GM23338 (cell line): ENCODE measurements at regions not wholly inside any gene's neighbourhood (a gene's known extent, or its start where the extent isn't known, plus 50 kb on each side); places are given as distances from the start of the nearest gene placed in this dataset.

Experiments
- ATAC-seq: fragments of 200-7000 bp; cut with Tn5 transposase; 3 replicates; pipeline ENCODE4 v1.9.1; 2020
- DNase-seq: peaks from one replicate; pipeline ENCODE4 v3.0.0-alpha.2; 2015; ENCODE audit warnings: low spot score
- H2AFZ ChIP-seq: fragments of 200-600 bp; sonication (generic); 2 replicates; pipeline ENCODE4 v1.8.0; 2016; ENCODE audit warnings: antibody characterized with exemption, mild to moderate bottlenecking, moderate library complexity
- H3F3A ChIP-seq: fragments of 200-600 bp; sonication (generic); replicated peaks from 2 replicates; pipeline ENCODE4 v1.8.0; 2017; ENCODE audit warnings: antibody characterized with exemption, mixed run types, low read depth
- H3K27ac ChIP-seq: fragments of 200-600 bp; sonication (generic); 2 replicates; pipeline ENCODE4 v1.6.1; 2016; ENCODE audit warnings: low read depth
- H3K27me3 ChIP-seq: fragments of 200-600 bp; sonication (generic); 2 replicates; pipeline ENCODE4 v1.8.0; 2016; ENCODE audit warnings: mild to moderate bottlenecking, mixed run types, moderate library complexity; ENCODE audit not compliant: insufficient read depth
- H3K36me3 ChIP-seq: fragments of 200-600 bp; sonication (generic); 2 replicates; pipeline ENCODE4 v1.8.0; 2016; ENCODE audit warnings: mild to moderate bottlenecking; ENCODE audit not compliant: insufficient read depth
- H3K4me1 ChIP-seq: fragments of 200-600 bp; sonication (generic); 2 replicates; pipeline ENCODE4 v1.8.0; 2016; ENCODE audit warnings: mild to moderate bottlenecking, moderate library complexity; ENCODE audit not compliant: insufficient read depth
- H3K4me2 ChIP-seq: fragments of 200-600 bp; sonication (generic); 2 replicates; pipeline ENCODE4 v1.7.1; 2017; ENCODE audit warnings: mixed run types
- H3K4me3 ChIP-seq: fragments of 200-600 bp; sonication (generic); 2 replicates; pipeline ENCODE4 v1.6.1; 2016; ENCODE audit warnings: mixed run types
- H3K79me2 ChIP-seq: fragments of 200-600 bp; sonication (generic); replicated peaks from 2 replicates; pipeline ENCODE4 v1.8.0; 2017; ENCODE audit warnings: mild to moderate bottlenecking; ENCODE audit not compliant: insufficient read depth
- H3K9me2 ChIP-seq: fragments of 200-600 bp; sonication (generic); 2 replicates; pipeline ENCODE4 v1.8.0; 2017; ENCODE audit not compliant: insufficient read depth
- H4K20me1 ChIP-seq: fragments of 200-600 bp; sonication (generic); replicated peaks from 2 replicates; pipeline ENCODE4 v1.8.0; 2017; ENCODE audit warnings: mild to moderate bottlenecking; ENCODE audit not compliant: insufficient read depth
- H3K27ac Mint-ChIP-seq: 2 replicates; pipeline ENCODE4 v1.8.0; 2020; ENCODE audit warnings: inconsistent platforms, mild to moderate bottlenecking, moderate library complexity, mixed read lengths
- H3K27me3 Mint-ChIP-seq: 3 replicates; pipeline ENCODE4 v1.8.0; 2022; ENCODE audit warnings: low read depth, mild to moderate bottlenecking, moderate library complexity, mixed read lengths, inconsistent platforms; ENCODE audit not compliant: insufficient read depth, poor library complexity
- H3K36me3 Mint-ChIP-seq: 3 replicates; pipeline ENCODE4 v1.8.0; 2021; ENCODE audit warnings: low read depth, mild to moderate bottlenecking, inconsistent platforms, moderate library complexity, mixed read lengths
- H3K4me1 Mint-ChIP-seq: 3 replicates; pipeline ENCODE4 v1.8.0; 2020; ENCODE audit warnings: mild to moderate bottlenecking, inconsistent platforms, mixed read lengths
- H3K4me3 Mint-ChIP-seq: 3 replicates; pipeline ENCODE4 v1.8.0; 2021; ENCODE audit warnings: moderate library complexity, mild to moderate bottlenecking, inconsistent platforms, mixed read lengths
- H3K9me3 Mint-ChIP-seq: 3 replicates; pipeline ENCODE4 v1.8.0; 2020; ENCODE audit warnings: moderate library complexity, mild to moderate bottlenecking, inconsistent platforms, mixed read lengths
- CREB1 ChIP-seq: fragments of 250-450 bp; sonication (Bioruptor Pico); IDR thresholded peaks from 2 replicates; pipeline ENCODE4 v1.5.0; 2020; ENCODE audit warnings: low read depth, mild to moderate bottlenecking, moderate library complexity
- EZH2phosphoT487 ChIP-seq: fragments of 200-600 bp; sonication (generic); IDR thresholded peaks from one replicate; pipeline ENCODE4 v1.8.1; 2018; ENCODE audit warnings: antibody characterized with exemption; ENCODE audit not compliant: unreplicated experiment
- JUNB ChIP-seq: IDR thresholded peaks from one replicate; pipeline ENCODE4 v1.6.1; 2016; ENCODE audit warnings: antibody characterized with exemption; ENCODE audit not compliant: unreplicated experiment
- NANOG ChIP-seq: IDR thresholded peaks from 2 replicates; pipeline ENCODE4 v1.6.1; 2016; ENCODE audit warnings: antibody characterized with exemption, borderline replicate concordance
- STAT1 ChIP-seq: IDR thresholded peaks from one replicate; pipeline ENCODE4 v1.6.1; 2016; ENCODE audit warnings: antibody characterized with exemption; ENCODE audit not compliant: unreplicated experiment
- ZNF462 ChIP-seq: fragments of 250-450 bp; sonication (Bioruptor Pico); IDR thresholded peaks from 2 replicates; pipeline ENCODE4 v1.5.0; 2020; ENCODE audit warnings: mild to moderate bottlenecking, moderate library complexity

GRCh38 chr16:64754279-64754678 is 367.6 kb downstream of the CDH11 start (continued):
- TF ChIP-seq ZNF462 (CRISPR knock-in tag): no peak
- TF ChIP-seq NANOG: no peak
- no peak for TF ChIP-seq EZH2phosphoT487
- TF ChIP-seq STAT1: no peak
- no peak for TF ChIP-seq CREB1 (CRISPR knock-in tag)
- no peak for TF ChIP-seq JUNB

GRCh38 chr16:64751906-64752305 is 370.0 kb downstream of the CDH11 start:
- Histone ChIP-seq H3K4me2 (no peak overlapping the region), H3K36me3 (no peaks in the 10 kb centered on the region), H2AFZ (no peak overlapping the region), H3K4me1 (no peaks in the 10 kb centered on the region), H3K27me3 (no peaks in the 10 kb centered on the region), H4K20me1 (no peaks in the 10 kb centered on the region), H3F3A (no peaks in the 10 kb centered on the region), H3K79me2 (no peaks in the 10 kb centered on the region), H3K4me3 (no peak overlapping the region), H3K9me2 (no peaks in the 10 kb centered on the region), H3K27ac (no peak overlapping the region)
- H3K4me3 Mint-ChIP-seq: no peak overlapping the region
- H3K4me1 Mint-ChIP-seq: no peaks in the 10 kb centered on the region
- DNase-seq: no peak
- no peak overlapping the region for H3K27ac Mint-ChIP-seq
- no peaks in the 10 kb centered on the region for H3K36me3 Mint-ChIP-seq
- TF ChIP-seq CREB1 (CRISPR knock-in tag): no peak
- H3K9me3 Mint-ChIP-seq: no peaks in the 10 kb centered on the region
- no peak for ATAC-seq
- no peaks in the 10 kb centered on the region for H3K27me3 Mint-ChIP-seq
